NCI-H1436 treated with DMSO at 0.1 percent for 48 hours (cell line): ENCODE measurements at regions not wholly inside any gene's neighbourhood (a gene's known extent, or its start where the extent isn't known, plus 50 kb on each side); places are given as distances from the start of the nearest gene placed in this dataset.
"Not testable (repeated sequence)": the region's sequence is repeated elsewhere in the genome, so short reads cannot be mapped to it uniquely, and the experiment has no call there.

Source experiments
- DNase-seq: peaks from one replicate; lab custom pipeline; 2025; lab: John Stamatoyannopoulos, UW

- no peak for DNase-seq
Measured at GRCh38 chr5:124963236-124963919, 216.9 kb upstream of the ZNF608 start.

GRCh38 chr5:124966741-124967140 lies 220.3 kb upstream of the ZNF608 start:
- not testable (repeated sequence) for DNase-seq

- DNase-seq, result not testable (repeated sequence)
Measured at GRCh38 chr5:124970381-124970780, 223.9 kb upstream of the ZNF608 start.

GRCh38 chr5:124972703-124973102 lies 226.3 kb upstream of the ZNF608 start:
- no peak for DNase-seq

- DNase-seq, result no peak
Measured at GRCh38 chr5:124973661-124974060, 227.2 kb upstream of the ZNF608 start.

- no peak for DNase-seq
Measured at GRCh38 chr5:124976086-124976485, 229.6 kb upstream of the ZNF608 start.

GRCh38 chr5:124979251-124979650 lies 232.8 kb upstream of the ZNF608 start:
- no peak for DNase-seq

- peak; percentile 93 for DNase-seq
Measured at GRCh38 chr5:124980163-124980941, 233.9 kb upstream of the ZNF608 start.

- DNase-seq, result no peak
Measured at GRCh38 chr5:124981901-124982300, 235.5 kb upstream of the ZNF608 start.

GRCh38 chr5:124986170-124986569 lies 239.7 kb upstream of the ZNF608 start:
- no peak for DNase-seq

GRCh38 chr5:124986667-124987066 lies 240.2 kb upstream of the ZNF608 start:
- DNase-seq, result no peak

- not testable (repeated sequence) for DNase-seq
Measured at GRCh38 chr5:124987786-124988185, 241.3 kb upstream of the ZNF608 start.

GRCh38 chr5:124990723-124991122 lies 244.3 kb upstream of the ZNF608 start:
- no peak for DNase-seq

- no peak for DNase-seq
Measured at GRCh38 chr5:124995421-124995820, 249.0 kb upstream of the ZNF608 start.

GRCh38 chr5:124996023-124996763 lies 249.8 kb upstream of the ZNF608 start:
- DNase-seq, result no peak

GRCh38 chr5:124996764-124997077 lies 250.3 kb upstream of the ZNF608 start:
- DNase-seq, result no peak

GRCh38 chr5:124997186-124997893 lies 250.9 kb upstream of the ZNF608 start:
- DNase-seq, result no peak

GRCh38 chr5:124998520-124998919 lies 252.1 kb upstream of the ZNF608 start:
- DNase-seq, result no peak

- no peak for DNase-seq
Measured at GRCh38 chr5:125002727-125003598, 256.5 kb upstream of the ZNF608 start.

GRCh38 chr5:125004009-125004408 lies 257.6 kb upstream of the ZNF608 start:
- DNase-seq, result no peak

GRCh38 chr5:125005266-125005665 lies 258.8 kb upstream of the ZNF608 start:
- DNase-seq, result no peak
